GM18505 (cell line): ENCODE measurements at regions not wholly inside any gene's neighbourhood (a gene's known extent, or its start where the extent isn't known, plus 50 kb on each side); places are given as distances from the start of the nearest gene placed in this dataset.

Source experiments
- ATAC-seq: cut with Tn5 transposase; IDR thresholded peaks from one replicate; pipeline ENCODE4 v1.9.1; 2021; ENCODE audit not compliant: unreplicated experiment
- POLR2A ChIP-seq: IDR thresholded peaks from 4 replicates; pipeline ENCODE4 v1.6.1; 2011; ENCODE audit warnings: borderline replicate concordance; ENCODE audit not compliant: insufficient read depth, insufficient read length; ENCODE audit errors: extremely low read depth

- TF ChIP-seq POLR2A = no peak
- ATAC-seq = no peak
Observed at GRCh38 chr4:123747016-123747415, 350.4 kb downstream of the SPRY1 start.

- ATAC-seq = no peak
- TF ChIP-seq POLR2A = no peak
Observed at GRCh38 chr4:123748806-123749205, 352.2 kb downstream of the SPRY1 start.

GRCh38 chr4:123749383-123749782, 352.8 kb downstream of the SPRY1 start:
- TF ChIP-seq POLR2A = no peak
- no peak for ATAC-seq

- TF ChIP-seq POLR2A = no peak
- ATAC-seq = no peak
Observed at GRCh38 chr4:123750044-123750443, 353.4 kb downstream of the SPRY1 start.

- ATAC-seq = no peak
- no peak for TF ChIP-seq POLR2A
Observed at GRCh38 chr4:123755655-123756054, 359.1 kb downstream of the SPRY1 start.

DNA sequence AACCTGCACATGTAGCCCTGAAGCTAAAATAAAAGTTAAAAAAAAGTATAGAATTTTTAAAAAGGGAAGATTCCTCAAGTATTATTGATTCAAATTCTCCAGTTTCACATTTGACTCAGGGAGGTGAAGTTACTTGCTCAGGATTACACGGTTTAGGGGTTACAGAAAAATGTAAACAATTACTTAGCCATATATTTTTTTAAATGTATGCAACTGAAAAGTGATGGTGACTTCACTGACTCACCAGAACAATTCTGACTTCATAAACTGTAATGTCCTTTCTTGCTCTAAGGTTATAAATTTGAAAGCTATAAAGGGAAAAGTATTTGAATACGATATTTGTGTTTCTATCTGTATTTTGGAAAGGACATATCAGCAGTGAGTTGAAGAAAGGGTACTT, 371.2 kb downstream of the SPRY1 start:
- no peak for ATAC-seq
- no peak for TF ChIP-seq POLR2A

GRCh38 chr4:123770884-123771283, 374.3 kb downstream of the SPRY1 start:
- TF ChIP-seq POLR2A = no peak

GRCh38 chr4:123776267-123776666, 379.7 kb downstream of the SPRY1 start:
- peak; percentile 100 for ATAC-seq
- no peak for TF ChIP-seq POLR2A

More at GRCh38 chr4:123770884-123771283, 374.3 kb downstream of the SPRY1 start:
- ATAC-seq = no peak

GRCh38 chr4:123777373-123777772, 380.8 kb downstream of the SPRY1 start:
- TF ChIP-seq POLR2A = no peak
- no peak for ATAC-seq

- no peak for ATAC-seq
- TF ChIP-seq POLR2A = no peak
Observed at GRCh38 chr4:123783151-123783790, 386.7 kb downstream of the SPRY1 start.

DNA sequence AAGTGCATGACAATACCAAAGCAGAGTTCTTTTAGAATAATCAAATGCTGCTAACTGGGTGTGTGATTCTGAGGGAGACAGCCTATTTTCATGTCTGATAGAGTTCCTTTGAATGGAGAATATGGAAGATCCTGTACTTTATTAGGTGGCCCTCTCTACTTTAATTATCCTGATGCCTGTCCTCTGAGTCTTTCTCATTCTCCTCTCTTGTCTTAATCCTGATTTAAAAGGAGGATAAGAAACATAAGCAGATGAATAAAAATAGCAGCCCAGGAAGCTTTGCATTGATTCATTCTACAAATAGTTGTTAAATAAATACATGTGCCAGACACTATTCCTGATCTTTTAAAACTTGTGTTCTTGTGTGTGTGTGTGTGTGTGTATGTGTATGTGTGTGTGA, 387.3 kb downstream of the SPRY1 start:
- no peak for TF ChIP-seq POLR2A
- no peak for ATAC-seq

- TF ChIP-seq POLR2A = no peak
- ATAC-seq = no peak
Observed at GRCh38 chr4:123784626-123785025, 388.0 kb downstream of the SPRY1 start.

DNA sequence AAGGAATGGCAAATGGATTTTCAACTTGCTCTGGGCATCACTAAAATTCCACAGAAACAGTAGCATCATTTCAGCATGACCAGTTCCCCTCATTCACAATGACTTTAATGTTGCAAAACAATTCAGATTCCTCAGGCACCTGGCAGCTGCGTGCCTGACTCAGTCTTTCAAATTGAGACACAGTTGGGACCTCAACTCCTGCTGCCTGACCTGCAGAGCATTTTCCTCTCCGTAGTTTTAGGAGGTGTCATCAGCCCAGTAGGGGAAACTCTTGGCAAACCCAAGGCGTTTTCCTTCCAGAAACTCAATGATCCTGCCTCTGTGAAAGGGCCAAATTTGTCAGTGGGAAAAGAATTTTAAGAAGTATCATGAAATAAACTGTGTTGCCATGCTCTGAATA, 388.9 kb downstream of the SPRY1 start:
- TF ChIP-seq POLR2A = no peak
- ATAC-seq = no peak

GRCh38 chr4:123786163-123786915, 389.7 kb downstream of the SPRY1 start:
- TF ChIP-seq POLR2A = no peak

More at GRCh38 chr4:123786163-123786915, 389.7 kb downstream of the SPRY1 start:
- no peak for ATAC-seq
